Neuronal stem cell (in vitro differentiated cells): ENCODE measurements at regions not wholly inside any gene's neighbourhood (a gene's known extent, or its start where the extent isn't known, plus 50 kb on each side); places are given as distances from the start of the nearest gene placed in this dataset.
A peak's percentile ranks its signal among the peaks of the same experiment; 100 is the strongest.

Source experiments
- DNase-seq: peaks from one replicate; pipeline ENCODE4 v3.0.0-alpha.2; 2013; ENCODE audit warnings: low spot score
- H2AFZ ChIP-seq: one replicate; pipeline ENCODE4 v1.6.1; 2013; ENCODE audit warnings: mild to moderate bottlenecking, low read length, inconsistent platforms
- H2AK5ac ChIP-seq: 2 replicates; pipeline ENCODE4 v1.6.1; 2013; ENCODE audit warnings: low read depth, mild to moderate bottlenecking, inconsistent platforms, low read length, moderate library complexity, mixed read lengths
- H2BK120ac ChIP-seq: 2 replicates; pipeline ENCODE4 v1.6.1; 2013; ENCODE audit warnings: low read depth, mild to moderate bottlenecking, inconsistent platforms, low read length, moderate library complexity, mixed read lengths
- H2BK12ac ChIP-seq: one replicate; pipeline ENCODE4 v1.6.1; 2013; ENCODE audit warnings: low read length, inconsistent platforms
- H2BK15ac ChIP-seq: 2 replicates; pipeline ENCODE4 v1.6.1; 2013; ENCODE audit warnings: mild to moderate bottlenecking, low read length, inconsistent platforms, mixed read lengths
- H2BK5ac ChIP-seq: one replicate; pipeline ENCODE4 v1.6.1; 2013; ENCODE audit warnings: inconsistent platforms, mild to moderate bottlenecking, low read length, moderate library complexity
- H3K14ac ChIP-seq: one replicate; pipeline ENCODE4 v1.6.1; 2013; ENCODE audit warnings: low read length, inconsistent platforms
- H3K18ac ChIP-seq: 2 replicates; pipeline ENCODE4 v1.6.1; 2013; ENCODE audit warnings: low read length, inconsistent platforms
- H3K23ac ChIP-seq: 2 replicates; pipeline ENCODE4 v1.6.1; 2013; ENCODE audit warnings: low read depth, mild to moderate bottlenecking, mixed read lengths, low read length, inconsistent platforms; ENCODE audit not compliant: poor library complexity
- H3K27ac ChIP-seq: replicated peaks from 3 replicates; pipeline ENCODE4 v1.5.1; 2013; ENCODE audit warnings: low read length, inconsistent platforms
- H3K27me3 ChIP-seq, 3 experiments: 2 replicates each; pipeline ENCODE4 v1.6.1; 2013; ENCODE audit warnings: low read length in 3 of 3, mild to moderate bottlenecking in 2 of 3, inconsistent platforms in 1 of 3, low read depth in 1 of 3, mixed read lengths in 1 of 3, moderate library complexity in 1 of 3; ENCODE audit not compliant: control insufficient read depth in 3 of 3, insufficient read depth in 3 of 3
- H3K36me3 ChIP-seq, 2 donors: replicated peaks in 1 of 2; 2 replicates each; pipeline ENCODE4 v1.6.1; 2013; ENCODE audit warnings: low read length in 2 of 2; ENCODE audit not compliant: control insufficient read depth in 2 of 2, insufficient read depth in 2 of 2
- H3K4ac ChIP-seq: 2 replicates; pipeline ENCODE4 v1.6.1; 2013; ENCODE audit warnings: inconsistent platforms, mild to moderate bottlenecking, low read length, moderate library complexity
- H3K4me1 ChIP-seq, 2 donors: 1 replicate in 1 of 2; 2 replicates in 1 of 2; pipeline ENCODE4 v1.6.1; 2013; ENCODE audit warnings: low read length in 2 of 2, low read depth in 1 of 2; ENCODE audit not compliant: control insufficient read depth in 2 of 2, insufficient read depth in 1 of 2
- H3K4me2 ChIP-seq: one replicate; pipeline ENCODE4 v1.6.1; 2013; ENCODE audit warnings: mild to moderate bottlenecking, low read length, inconsistent platforms; ENCODE audit not compliant: insufficient read depth, poor library complexity, severe bottlenecking
- H3K4me3 ChIP-seq, 2 donors: 2 replicates each; pipeline ENCODE4 v1.5.1; 2013; ENCODE audit warnings: low read length in 2 of 2, mild to moderate bottlenecking in 2 of 2, inconsistent platforms in 1 of 2, moderate library complexity in 1 of 2
- H3K79me1 ChIP-seq: one replicate; pipeline ENCODE4 v1.6.1; 2013; ENCODE audit warnings: low read depth, mild to moderate bottlenecking, inconsistent platforms, low read length, moderate library complexity
- H3K9ac ChIP-seq: one replicate; pipeline ENCODE4 v1.6.1; 2013; ENCODE audit warnings: mild to moderate bottlenecking, low read depth, low read length, inconsistent platforms; ENCODE audit not compliant: poor library complexity
- H3K9me3 ChIP-seq, 2 donors: replicated peaks in 1 of 2; 2 replicates each; pipeline versions ENCODE3 to v1.6.1; 2013; ENCODE audit warnings: low read length in 2 of 2, mild to moderate bottlenecking in 2 of 2, inconsistent platforms in 1 of 2, low read depth in 1 of 2, mixed read lengths in 1 of 2, moderate library complexity in 1 of 2; ENCODE audit not compliant: control insufficient read depth in 2 of 2, insufficient read depth in 1 of 2
- H4K8ac ChIP-seq: one replicate; pipeline ENCODE4 v1.6.1; 2013; ENCODE audit warnings: low read depth, mild to moderate bottlenecking, inconsistent platforms, low read length, moderate library complexity
- H4K91ac ChIP-seq: one replicate; pipeline ENCODE4 v1.6.1; 2013; ENCODE audit warnings: low read length, low read depth, mild to moderate bottlenecking, inconsistent platforms; ENCODE audit not compliant: poor library complexity
- WGBS, 2 donors: extraction: QIAGEN DNeasy Blood & Tissue Kit; methylation state at CpG; one replicate each; pipeline ENCODE4 v1.1.7; 2013; ENCODE audit warnings: missing lambda C conversion rate in 2 of 2, mixed read lengths in 1 of 2; ENCODE audit not compliant: insufficient read length in 2 of 2, insufficient replicate concordance in 1 of 2; ENCODE audit errors: extremely low coverage in 2 of 2; 5-methylcytosine and 5-hydroxymethylcytosine counted together

GRCh38 chr5:159435855-159436254 lies 105.6 kb upstream of the IL12B start:
- WGBS, 2 donors = no CpG with 5 or more reads among the region's 2 CpGs
- H3K36me3 ChIP-seq = no peaks in the 10 kb centered on the region
- no peak overlapping the region for H3K27ac ChIP-seq
- no peaks in the 10 kb centered on the region for H3K27me3 ChIP-seq
- H3K9ac ChIP-seq = no peak overlapping the region
- H3K9me3 ChIP-seq = no peaks in the 10 kb centered on the region
- no peak overlapping the region for H2BK120ac ChIP-seq
- H3K18ac ChIP-seq = no peak overlapping the region
- no peaks in the 10 kb centered on the region for H3K4me1 ChIP-seq
- H4K8ac ChIP-seq = no peak overlapping the region
- no peaks in the 10 kb centered on the region for H3K79me1 ChIP-seq
- no peak overlapping the region for H2AFZ ChIP-seq
- no peak overlapping the region for H4K91ac ChIP-seq
- no peak overlapping the region for H3K4ac ChIP-seq
- no peak overlapping the region for H3K4me2 ChIP-seq
- no peak for DNase-seq
- H2AK5ac ChIP-seq = no peak overlapping the region
- no peak overlapping the region for H2BK12ac ChIP-seq
- H3K14ac ChIP-seq = no peak overlapping the region
- H3K4me3 ChIP-seq = no peak overlapping the region
- H3K23ac ChIP-seq = no peak overlapping the region
- H2BK5ac ChIP-seq = no peak overlapping the region
- no peak overlapping the region for H2BK15ac ChIP-seq

DNA sequence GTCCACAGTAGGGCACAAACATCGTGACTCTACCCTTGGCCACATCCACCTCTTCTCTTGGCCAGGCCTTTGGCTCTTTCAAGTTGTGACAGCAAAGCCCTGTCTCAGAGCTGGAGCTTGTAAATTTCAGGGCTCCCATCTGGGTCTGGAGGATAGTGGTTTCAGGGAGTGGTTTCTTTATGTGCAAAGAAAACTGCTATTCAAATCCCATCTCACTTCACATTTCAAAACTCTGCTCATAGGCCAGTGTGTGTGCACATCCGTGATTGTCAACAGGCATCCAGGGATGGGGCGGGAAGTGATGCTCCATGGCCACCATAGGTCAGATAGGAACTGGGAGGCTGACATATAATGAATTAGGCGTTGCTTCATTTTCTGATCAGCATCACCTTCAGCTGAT lies 107.8 kb upstream of the IL12B start:
- Histone ChIP-seq H3K18ac (no peak overlapping the region), H3K9ac (no peak overlapping the region), H3K4ac (no peak overlapping the region), H3K4me2 (no peak overlapping the region), H3K23ac (no peak overlapping the region), H3K36me3 (no peaks in the 10 kb centered on the region), H4K91ac (no peak overlapping the region), H2BK12ac (no peak overlapping the region), H2AFZ (no peak overlapping the region), H2AK5ac (no peak overlapping the region), H2BK15ac (no peak overlapping the region), H3K4me1 (peaks cover 0 to 4% of the 10 kb centered on the region in 2 donors), H3K9me3 (no peaks in the 10 kb centered on the region), H4K8ac (no peak overlapping the region), H2BK120ac (no peak overlapping the region), H3K79me1 (no peaks in the 10 kb centered on the region), H3K27me3 (no peaks in the 10 kb centered on the region), H3K14ac (no peak overlapping the region), H3K4me3 (no peak overlapping the region), H2BK5ac (no peak overlapping the region), H3K27ac (no peak overlapping the region)
- no CpG with 5 or more reads among the region's 4 CpGs for WGBS, 2 donors
- DNase-seq = no peak

DNA sequence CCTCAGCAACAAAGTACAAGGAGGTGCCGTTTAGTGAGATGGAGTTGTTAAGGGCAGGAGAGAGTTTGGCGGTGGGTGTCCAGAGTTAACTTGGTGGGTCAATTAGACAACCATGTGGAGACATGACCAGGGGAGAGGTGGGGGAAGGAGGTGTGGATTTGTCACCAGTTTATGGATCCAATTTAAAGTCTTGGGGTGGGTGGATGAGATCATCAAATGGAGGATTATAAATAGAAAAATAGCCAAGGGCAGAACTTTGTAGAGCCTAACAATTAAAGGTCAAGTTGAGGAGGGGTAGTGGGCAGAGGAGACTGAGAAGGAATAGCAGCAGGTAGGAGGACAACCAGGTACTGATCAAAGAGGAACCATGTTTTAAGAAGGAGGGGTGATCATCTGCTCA lies 108.7 kb upstream of the IL12B start:
- Histone ChIP-seq H2BK5ac (no peak overlapping the region), H3K4me2 (no peak overlapping the region), H3K79me1 (no peaks in the 10 kb centered on the region), H4K91ac (no peak overlapping the region), H3K27me3 (no peaks in the 10 kb centered on the region), H2AK5ac (no peak overlapping the region), H2BK12ac (no peak overlapping the region), H3K4ac (no peak overlapping the region), H2BK120ac (no peak overlapping the region), H2AFZ (no peak overlapping the region), H2BK15ac (no peak overlapping the region), H3K18ac (no peak overlapping the region), H3K27ac (no peak overlapping the region), H3K14ac (no peak overlapping the region), H4K8ac (no peak overlapping the region), H3K23ac (no peak overlapping the region), H3K9me3 (no peaks in the 10 kb centered on the region), H3K4me1 (peaks cover 0 to 4% of the 10 kb centered on the region in 2 donors), H3K4me3 (no peak overlapping the region), H3K9ac (no peak overlapping the region), H3K36me3 (no peaks in the 10 kb centered on the region)
- DNase-seq = no peak
- WGBS, 2 donors = no CpG with 5 or more reads among the region's 2 CpGs

DNA sequence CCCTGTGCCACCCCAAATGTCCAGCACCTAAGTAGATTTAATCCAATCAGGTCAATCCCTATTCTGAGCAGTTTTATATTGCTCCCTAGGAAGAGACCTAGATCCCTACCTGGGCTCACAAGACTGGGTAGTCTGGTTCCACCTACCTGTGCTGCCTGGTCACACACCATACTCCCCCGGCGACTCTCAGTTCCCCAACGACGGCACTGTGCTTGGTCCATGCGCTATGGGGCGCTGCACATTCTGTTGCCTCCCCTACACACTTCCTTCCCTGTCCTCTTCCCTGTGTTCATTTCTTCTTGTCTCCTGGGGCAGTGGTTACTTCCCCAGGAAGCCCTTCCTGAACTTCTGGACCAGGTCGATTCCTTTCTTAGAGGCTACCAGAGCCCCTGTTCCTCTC lies 109.9 kb upstream of the IL12B start:
- no peaks in the 10 kb centered on the region for H3K9me3 ChIP-seq
- no peaks in the 10 kb centered on the region for H3K27me3 ChIP-seq
- no peak overlapping the region for H2BK5ac ChIP-seq
- no peak overlapping the region for H2BK120ac ChIP-seq
- DNase-seq = no peak
- no CpG with 5 or more reads among the region's 7 CpGs for WGBS, 2 donors
- H2BK12ac ChIP-seq = no peak overlapping the region
- peaks cover 0 to 4% of the 10 kb centered on the region in 2 donors for H3K4me1 ChIP-seq
- no peak overlapping the region for H3K4me2 ChIP-seq
- H3K18ac ChIP-seq = no peak overlapping the region
- H3K9ac ChIP-seq = no peak overlapping the region
- no peaks in the 10 kb centered on the region for H3K79me1 ChIP-seq
- H3K4ac ChIP-seq = no peak overlapping the region
- H2AFZ ChIP-seq = no peak overlapping the region
- H4K91ac ChIP-seq = no peak overlapping the region
- no peak overlapping the region for H2AK5ac ChIP-seq
- H2BK15ac ChIP-seq = no peak overlapping the region
- H3K36me3 ChIP-seq = no peaks in the 10 kb centered on the region
- no peak overlapping the region for H3K4me3 ChIP-seq
- H4K8ac ChIP-seq = no peak overlapping the region
- H3K23ac ChIP-seq = peak overlapping the region; percentile 21
- H3K27ac ChIP-seq = no peak overlapping the region
- H3K14ac ChIP-seq = no peak overlapping the region
